ENCODE measurements at regions not wholly inside any gene's neighbourhood (a gene's known extent, or its start where the extent isn't known, plus 50 kb on each side); places are given as distances from the start of the nearest gene placed in this dataset.

- no peak overlapping the region for H3K4me2 ChIP-seq (ENCODE audit: control insufficient read depth, insufficient read depth)
- in situ Hi-C loops (cut with MboI) (no loop called here), intact Hi-C loops (cut with micrococcal nuclease; ENCODE audit: unreplicated experiment) (no loop called here)
- H3K27ac ChIP-seq (ENCODE audit: control insufficient read depth, insufficient read depth), result no peak overlapping the region
- RAD21 ChIA-PET (ENCODE audit: unreplicated experiment), result interaction anchor here (0.6 kb wide), 1 partner anchor 34 kb away, joined by 3 read pairs; no protein-coding TSS in a partner anchor
- H3K79me2 ChIP-seq (ENCODE audit: control insufficient read depth, insufficient read depth, low read length), result no peaks in the 10 kb centered on the region
- no peaks in the 10 kb centered on the region; a peak in 1 of 4 replicates for H3K27me3 ChIP-seq (replicated peaks in 1 of 2; ENCODE audit: control insufficient read depth in 2 of 2, insufficient read depth in 2 of 2, low read length in 1 of 2)
- H3K4me1 ChIP-seq (ENCODE audit: control insufficient read depth, insufficient read depth, low read length), result no peaks in the 10 kb centered on the region
- CTCF ChIA-PET, result no interaction called here
- no peak for ATAC-seq
- BruUV-seq (replicated peaks), result no TSS peak
- FAIRE-seq, result no peak
- no peak overlapping the region for H2AFZ ChIP-seq (ENCODE audit: control insufficient read depth, low read depth, low read length)
- DNase-seq (ENCODE audit: low read depth, low spot score), result no peak
- H4K20me1 ChIP-seq (ENCODE audit: control insufficient read depth, insufficient read depth), result no peaks in the 10 kb centered on the region
- H3K4me3 ChIP-seq, result no peak overlapping the region
- SMC1A ChIA-PET (ENCODE audit: uncharacterized antibody, unreplicated experiment), result interaction anchor here (0.6 to 1.4 kb wide), 2 partner anchors 17 to 23 kb away, joined by 3 to 4 read pairs; no protein-coding TSS in a partner anchor
- no peaks in the 10 kb centered on the region for H3K36me3 ChIP-seq (ENCODE audit: control insufficient read depth in 2 of 2, insufficient read depth in 2 of 2, low read length in 1 of 2)
- H3K9me3 ChIP-seq (replicated peaks; ENCODE audit: control insufficient read depth, insufficient read depth, low read length), result no peaks in the 10 kb centered on the region
- H3K9ac ChIP-seq (ENCODE audit: control insufficient read depth, insufficient read depth, low read length), result no peak overlapping the region
- POLR2A ChIA-PET, result no interaction called here
- 69% methylated on average over 2 of the region's 2 CpGs for WGBS (ENCODE audit: insufficient coverage, insufficient replicate concordance, low lambda C conversion rate, missing lambda C conversion rate)
- TF ChIP-seq ZZZ3 (IDR thresholded peaks at IDR 0.05; ENCODE audit: control insufficient read depth, insufficient read length, low read depth) (no peak), NFIC (IDR thresholded peaks at IDR 0.05; ENCODE audit: low read depth, low read length) (no peak), SP1 (IDR thresholded peaks at IDR 0.05; ENCODE audit: low read depth, low read length) (no peak), SMARCA5 (IDR thresholded peaks at IDR 0.05) (no peak), NFYB (IDR thresholded peaks at IDR 0.05; ENCODE audit: insufficient read depth, low read depth, low read length) (no peak), PAX5 (IDR thresholded peaks at IDR 0.05; ENCODE audit: borderline replicate concordance, low read depth, low read length) (no peak), SIN3A (IDR thresholded peaks at IDR 0.05; ENCODE audit: low read depth, low read length) (no peak), ETV6 (conservative IDR thresholded peaks at IDR 0.05 in 1 of 2, IDR thresholded peaks at IDR 0.05 in 1 of 2; ENCODE audit: borderline replicate concordance in 1 of 2, low read depth in 1 of 2) (no peak), MAX (IDR thresholded peaks at IDR 0.05; ENCODE audit: low read depth, low read length) (no peak), TBL1XR1 (IDR thresholded peaks at IDR 0.05; ENCODE audit: low read depth, low read length) (no peak), KAT2A (conservative IDR thresholded peaks at IDR 0.05; ENCODE audit: control insufficient read depth, low read depth, low read length) (no peak), FOXK2 (IDR thresholded peaks at IDR 0.05) (no peak), MYC (IDR thresholded peaks at IDR 0.05; ENCODE audit: insufficient read depth, insufficient read length, insufficient replicate concordance, low read length, severe bottlenecking) (no peak), GABPA (IDR thresholded peaks at IDR 0.05; ENCODE audit: low read depth) (no peak)
- TF ChIP-seq, protein P1, sequence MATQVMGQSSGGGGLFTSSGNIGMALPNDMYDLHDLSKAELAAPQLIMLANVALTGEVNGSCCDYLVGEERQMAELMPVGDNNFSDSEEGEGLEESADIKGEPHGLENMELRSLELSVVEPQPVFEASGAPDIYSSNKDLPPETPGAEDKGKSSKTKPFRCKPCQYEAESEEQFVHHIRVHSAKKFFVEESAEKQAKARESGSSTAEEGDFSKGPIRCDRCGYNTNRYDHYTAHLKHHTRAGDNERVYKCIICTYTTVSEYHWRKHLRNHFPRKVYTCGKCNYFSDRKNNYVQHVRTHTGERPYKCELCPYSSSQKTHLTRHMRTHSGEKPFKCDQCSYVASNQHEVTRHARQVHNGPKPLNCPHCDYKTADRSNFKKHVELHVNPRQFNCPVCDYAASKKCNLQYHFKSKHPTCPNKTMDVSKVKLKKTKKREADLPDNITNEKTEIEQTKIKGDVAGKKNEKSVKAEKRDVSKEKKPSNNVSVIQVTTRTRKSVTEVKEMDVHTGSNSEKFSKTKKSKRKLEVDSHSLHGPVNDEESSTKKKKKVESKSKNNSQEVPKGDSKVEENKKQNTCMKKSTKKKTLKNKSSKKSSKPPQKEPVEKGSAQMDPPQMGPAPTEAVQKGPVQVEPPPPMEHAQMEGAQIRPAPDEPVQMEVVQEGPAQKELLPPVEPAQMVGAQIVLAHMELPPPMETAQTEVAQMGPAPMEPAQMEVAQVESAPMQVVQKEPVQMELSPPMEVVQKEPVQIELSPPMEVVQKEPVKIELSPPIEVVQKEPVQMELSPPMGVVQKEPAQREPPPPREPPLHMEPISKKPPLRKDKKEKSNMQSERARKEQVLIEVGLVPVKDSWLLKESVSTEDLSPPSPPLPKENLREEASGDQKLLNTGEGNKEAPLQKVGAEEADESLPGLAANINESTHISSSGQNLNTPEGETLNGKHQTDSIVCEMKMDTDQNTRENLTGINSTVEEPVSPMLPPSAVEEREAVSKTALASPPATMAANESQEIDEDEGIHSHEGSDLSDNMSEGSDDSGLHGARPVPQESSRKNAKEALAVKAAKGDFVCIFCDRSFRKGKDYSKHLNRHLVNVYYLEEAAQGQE (IDR thresholded peaks at IDR 0.05; ENCODE audit: low read depth, low read length), result no peak
- TF ChIP-seq, protein P2, sequence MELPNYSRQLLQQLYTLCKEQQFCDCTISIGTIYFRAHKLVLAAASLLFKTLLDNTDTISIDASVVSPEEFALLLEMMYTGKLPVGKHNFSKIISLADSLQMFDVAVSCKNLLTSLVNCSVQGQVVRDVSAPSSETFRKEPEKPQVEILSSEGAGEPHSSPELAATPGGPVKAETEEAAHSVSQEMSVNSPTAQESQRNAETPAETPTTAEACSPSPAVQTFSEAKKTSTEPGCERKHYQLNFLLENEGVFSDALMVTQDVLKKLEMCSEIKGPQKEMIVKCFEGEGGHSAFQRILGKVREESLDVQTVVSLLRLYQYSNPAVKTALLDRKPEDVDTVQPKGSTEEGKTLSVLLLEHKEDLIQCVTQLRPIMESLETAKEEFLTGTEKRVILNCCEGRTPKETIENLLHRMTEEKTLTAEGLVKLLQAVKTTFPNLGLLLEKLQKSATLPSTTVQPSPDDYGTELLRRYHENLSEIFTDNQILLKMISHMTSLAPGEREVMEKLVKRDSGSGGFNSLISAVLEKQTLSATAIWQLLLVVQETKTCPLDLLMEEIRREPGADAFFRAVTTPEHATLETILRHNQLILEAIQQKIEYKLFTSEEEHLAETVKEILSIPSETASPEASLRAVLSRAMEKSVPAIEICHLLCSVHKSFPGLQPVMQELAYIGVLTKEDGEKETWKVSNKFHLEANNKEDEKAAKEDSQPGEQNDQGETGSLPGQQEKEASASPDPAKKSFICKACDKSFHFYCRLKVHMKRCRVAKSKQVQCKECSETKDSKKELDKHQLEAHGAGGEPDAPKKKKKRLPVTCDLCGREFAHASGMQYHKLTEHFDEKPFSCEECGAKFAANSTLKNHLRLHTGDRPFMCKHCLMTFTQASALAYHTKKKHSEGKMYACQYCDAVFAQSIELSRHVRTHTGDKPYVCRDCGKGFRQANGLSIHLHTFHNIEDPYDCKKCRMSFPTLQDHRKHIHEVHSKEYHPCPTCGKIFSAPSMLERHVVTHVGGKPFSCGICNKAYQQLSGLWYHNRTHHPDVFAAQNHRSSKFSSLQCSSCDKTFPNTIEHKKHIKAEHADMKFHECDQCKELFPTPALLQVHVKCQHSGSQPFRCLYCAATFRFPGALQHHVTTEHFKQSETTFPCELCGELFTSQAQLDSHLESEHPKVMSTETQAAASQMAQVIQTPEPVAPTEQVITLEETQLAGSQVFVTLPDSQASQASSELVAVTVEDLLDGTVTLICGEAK (IDR thresholded peaks at IDR 0.05; ENCODE audit: borderline replicate concordance), result no peak
- TF ChIP-seq, protein P3, sequence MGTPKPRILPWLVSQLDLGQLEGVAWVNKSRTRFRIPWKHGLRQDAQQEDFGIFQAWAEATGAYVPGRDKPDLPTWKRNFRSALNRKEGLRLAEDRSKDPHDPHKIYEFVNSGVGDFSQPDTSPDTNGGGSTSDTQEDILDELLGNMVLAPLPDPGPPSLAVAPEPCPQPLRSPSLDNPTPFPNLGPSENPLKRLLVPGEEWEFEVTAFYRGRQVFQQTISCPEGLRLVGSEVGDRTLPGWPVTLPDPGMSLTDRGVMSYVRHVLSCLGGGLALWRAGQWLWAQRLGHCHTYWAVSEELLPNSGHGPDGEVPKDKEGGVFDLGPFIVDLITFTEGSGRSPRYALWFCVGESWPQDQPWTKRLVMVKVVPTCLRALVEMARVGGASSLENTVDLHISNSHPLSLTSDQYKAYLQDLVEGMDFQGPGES (IDR thresholded peaks at IDR 0.05), result no peak
Observed at GRCh38 chr6:14305624-14306023, 188.1 kb downstream of the CD83 start.

All from GM12878 (cell line).